HCT116 (cell line): ENCODE measurements at regions not wholly inside any gene's neighbourhood (a gene's known extent, or its start where the extent isn't known, plus 50 kb on each side); places are given as distances from the start of the nearest gene placed in this dataset.

Experiments used
- ATAC-seq: fragments of 200-7000 bp; cut with Tn5 transposase; 2 replicates; pipeline ENCODE4 v1.9.1; 2020; ENCODE audit warnings: mild to moderate bottlenecking, moderate library complexity
- BruUV-seq: library from RNA; stranded (reverse); fragments of 400-500 nt; replicated peaks from 2 replicates; lab custom pipeline; 2021; lab: Mats Ljungman, UMichigan
- CTCF ChIA-PET: fragments of 300-600 bp; sonication (Branson Sonifier 250); formaldehyde crosslinking; loops from one replicate; lab custom pipeline; 2021; ENCODE audit warnings: antibody characterized with exemption; lab: Charles Lee
- POLR2A ChIA-PET: fragments of 300-600, 350-600 bp; sonication (Branson Sonifier 250); formaldehyde crosslinking; loops from one replicate; lab custom pipeline; 2021; ENCODE audit warnings: antibody characterized with exemption; lab: Charles Lee
- RAD21 ChIA-PET, 2 experiments: fragments of 300-600 bp; sonication (Branson Sonifier 250); formaldehyde crosslinking; loops; one replicate each; lab custom pipeline; 2023; ENCODE audit warnings: low total read pairs in 2 of 2; ENCODE audit not compliant: uncharacterized antibody in 2 of 2, unreplicated experiment in 2 of 2, low non-redundant PET in 1 of 2; lab: Charles Lee
- DNase-seq: peaks from one replicate; pipeline ENCODE4 v3.0.0-alpha.2; 2010; ENCODE audit warnings: low read depth, low spot score
- H2AFZ ChIP-seq: fragments of 200-600 bp; shearing (Covaris generic), sonication (generic); 2 replicates; pipeline ENCODE4 v1.6.1; 2017; ENCODE audit warnings: low read depth, mixed run types, mixed read lengths, antibody characterized with exemption, low read length; ENCODE audit not compliant: poor library complexity, severe bottlenecking
- H3K27ac ChIP-seq: 2 replicates; pipeline ENCODE4 v1.5.1; 2012; ENCODE audit warnings: low read depth, low read length
- H3K27me3 ChIP-seq: fragments of 200-600 bp; sonication (generic); 2 replicates; pipeline ENCODE4 v1.6.1; 2016; ENCODE audit warnings: mixed run types, low read length, mixed read lengths; ENCODE audit not compliant: insufficient read depth
- H3K36me3 ChIP-seq, 2 experiments: fragments of 200-500 bp in 1 of 2; fragments of 200-600 bp in 1 of 2; sonication (Bioruptor generic) in 1 of 2; sonication (generic) in 1 of 2; 2 replicates each; pipeline versions ENCODE4 v1.5.1 to v1.6.1; 2014 to 2016; ENCODE audit warnings: low read length in 2 of 2, inconsistent platforms in 1 of 2, mixed read lengths in 1 of 2, mixed run types in 1 of 2; ENCODE audit not compliant: insufficient read depth in 2 of 2, control insufficient read depth in 1 of 2
- H3K4me1 ChIP-seq, 2 experiments: fragments of 200-600 bp in 1 of 2; sonication (generic) in 1 of 2; 2 replicates each; pipeline versions ENCODE4 v1.5.1 to v1.6.1; 2012 to 2017; ENCODE audit warnings: low read length in 2 of 2, inconsistent platforms in 1 of 2, mild to moderate bottlenecking in 1 of 2, mixed read lengths in 1 of 2, mixed run types in 1 of 2, moderate library complexity in 1 of 2; ENCODE audit not compliant: insufficient read depth in 2 of 2, control insufficient read depth in 1 of 2
- H3K4me2 ChIP-seq: fragments of 200-600 bp; sonication (generic); 2 replicates; pipeline ENCODE4 v1.6.1; 2017; ENCODE audit warnings: mixed run types, low read length, mixed read lengths
- H3K4me3 ChIP-seq, 2 experiments: fragments of 200-600 bp in 1 of 2; sonication (generic) in 1 of 2; replicated peaks in 1 of 2; 2 replicates each; pipeline ENCODE4 v1.5.1; 2011 to 2016; ENCODE audit warnings: low read length in 2 of 2, control low read depth in 1 of 2, low read depth in 1 of 2, mild to moderate bottlenecking in 1 of 2, mixed read lengths in 1 of 2, mixed run types in 1 of 2
- H3K79me2 ChIP-seq: fragments of 200-600 bp; sonication (generic); 2 replicates; pipeline ENCODE4 v1.6.1; 2017; ENCODE audit warnings: mild to moderate bottlenecking, mixed run types, low read length, moderate library complexity, mixed read lengths; ENCODE audit not compliant: insufficient read depth
- H3K9ac ChIP-seq: fragments of 200-600 bp; sonication (generic); 2 replicates; pipeline ENCODE4 v1.6.1; 2016; ENCODE audit warnings: low read length, mixed read lengths
- H3K9me2 ChIP-seq: fragments of 200-600 bp; sonication (generic), shearing (Covaris generic); 2 replicates; pipeline ENCODE4 v1.6.1; 2017; ENCODE audit warnings: mixed run types, mild to moderate bottlenecking, moderate library complexity; ENCODE audit not compliant: insufficient read depth
- H3K9me3 ChIP-seq, 2 experiments: fragments of 200-500 bp in 1 of 2; fragments of 200-600 bp in 1 of 2; sonication (Bioruptor generic) in 1 of 2; sonication (generic) in 1 of 2; 2 replicates each; pipeline ENCODE4 v1.6.1; 2014 to 2017; ENCODE audit warnings: low read length in 2 of 2, mixed read lengths in 2 of 2, inconsistent platforms in 1 of 2, low read depth in 1 of 2, mild to moderate bottlenecking in 1 of 2, mixed run types in 1 of 2, moderate library complexity in 1 of 2; ENCODE audit not compliant: control insufficient read depth in 1 of 2, insufficient read depth in 1 of 2
- H4K20me1 ChIP-seq: fragments of 200-600 bp; sonication (generic), shearing (Covaris generic); 2 replicates; pipeline ENCODE4 v1.6.1; 2017; ENCODE audit warnings: mixed run types, mild to moderate bottlenecking, moderate library complexity; ENCODE audit not compliant: insufficient read depth
- ATF3 ChIP-seq: IDR thresholded peaks from 2 replicates; pipeline ENCODE4 v1.6.1; 2012
- CBX3 ChIP-seq: IDR thresholded peaks from 2 replicates; pipeline ENCODE4 v1.6.1; 2012; ENCODE audit warnings: low read depth
- CEBPB ChIP-seq: IDR thresholded peaks from 2 replicates; pipeline ENCODE4 v1.6.1; 2012; ENCODE audit warnings: low read depth
- CTCF ChIP-seq, 3 experiments: fragments of 200-600 bp in 1 of 3; sonication (generic) in 1 of 3; IDR thresholded peaks in 2 of 3; conservative IDR thresholded peaks in 1 of 3; 2 replicates each; pipeline ENCODE4 v1.5.1; 2012 to 2017; ENCODE audit warnings: low read depth in 2 of 3, low read length in 2 of 3, antibody characterized with exemption in 1 of 3, borderline replicate concordance in 1 of 3, control low read depth in 1 of 3, mild to moderate bottlenecking in 1 of 3, mixed read lengths in 1 of 3, mixed run types in 1 of 3, moderate library complexity in 1 of 3; ENCODE audit not compliant: insufficient read depth in 1 of 3
- EGR1 ChIP-seq: IDR thresholded peaks from 2 replicates; pipeline ENCODE4 v1.6.1; 2012; ENCODE audit warnings: low read depth
- ELF1 ChIP-seq: IDR thresholded peaks from 2 replicates; pipeline ENCODE4 v1.6.1; 2012; ENCODE audit warnings: low read depth, borderline replicate concordance
- EZH2phosphoT487 ChIP-seq: fragments of 200-600 bp; IDR thresholded peaks from 2 replicates; pipeline ENCODE4 v1.6.1; 2018; ENCODE audit warnings: antibody characterized with exemption, borderline replicate concordance
- JUND ChIP-seq: IDR thresholded peaks from 2 replicates; pipeline ENCODE4 v1.6.1; 2012
- MAX ChIP-seq: IDR thresholded peaks from 2 replicates; pipeline ENCODE4 v1.6.1; 2012
- RAD21 ChIP-seq: IDR thresholded peaks from 2 replicates; pipeline ENCODE4 v1.6.1; 2012; ENCODE audit warnings: low read depth, mild to moderate bottlenecking
- SIN3A ChIP-seq: IDR thresholded peaks from 2 replicates; pipeline ENCODE4 v1.6.1; 2012; ENCODE audit warnings: low read depth
- SRF ChIP-seq: IDR thresholded peaks from 2 replicates; pipeline ENCODE4 v1.6.1; 2012; ENCODE audit warnings: low read depth
- TCF7L2 ChIP-seq: IDR thresholded peaks from 2 replicates; pipeline ENCODE4 v1.7.0; 2011; ENCODE audit warnings: borderline replicate concordance, inconsistent platforms; ENCODE audit not compliant: insufficient read depth, insufficient read length; ENCODE audit errors: extremely low read depth
- YY1 ChIP-seq: IDR thresholded peaks from 2 replicates; pipeline ENCODE4 v1.6.1; 2011; ENCODE audit warnings: low read length, low read depth, moderate library complexity, mild to moderate bottlenecking; ENCODE audit not compliant: insufficient replicate concordance; ENCODE audit errors: extremely low read depth
- ZFX ChIP-seq: fragments of 450-650 bp; IDR thresholded peaks from 2 replicates; pipeline ENCODE4 v1.6.1; 2017
- ZNF274 ChIP-seq: fragments of 200-500 bp; sonication (Bioruptor generic); IDR thresholded peaks from 2 replicates; pipeline ENCODE4 v1.6.1; 2014; ENCODE audit warnings: mild to moderate bottlenecking, low read depth, low read length, inconsistent platforms
- intact Hi-C: fragments of 100-400 bp; cut with micrococcal nuclease; formaldehyde crosslinking; loops from 2 replicates; pipeline ENCODE4 v1.10.0; 2022

GRCh38 chr10:131573707-131574106 lies 262.2 kb upstream of the TCERG1L start:
- Histone ChIP-seq H3K4me3 (no peak overlapping the region), H3K4me2 (no peak overlapping the region), H3K4me1 (no peaks in the 10 kb centered on the region), H3K9me3 (no peaks in the 10 kb centered on the region), H3K27me3 (no peaks in the 10 kb centered on the region; the same call in 1 of the 2 replicates), H3K9me2 (no peaks in the 10 kb centered on the region), H4K20me1 (no peaks in the 10 kb centered on the region), H3K36me3 (no peaks in the 10 kb centered on the region), H3K79me2 (no peaks in the 10 kb centered on the region)
- POLR2A ChIA-PET, result no interaction called here
- RAD21 ChIA-PET, result no interaction called here
- intact Hi-C loops, result no loop called here
- CTCF ChIA-PET, result no interaction called here
- no peak for ATAC-seq
- DNase-seq, result no peak
- no TSS peak for BruUV-seq
- TF ChIP-seq ZFX (no peak), SIN3A (no peak), JUND (no peak), YY1 (no peak), ZNF274 (no peak), MAX (no peak), CBX3 (no peak), RAD21 (no peak)
- TF ChIP-seq, all 23 proteins: peak for 0
- H3K9ac ChIP-seq, result no peak overlapping the region
- H3K27ac ChIP-seq, result no peak overlapping the region
- H2AFZ ChIP-seq, result no peak overlapping the region

- ATAC-seq, result no peak
- BruUV-seq, result no TSS peak
- no peak overlapping the region for H3K4me3 ChIP-seq
- H3K4me1 ChIP-seq, result no peaks in the 10 kb centered on the region
- intact Hi-C loops, result no loop called here
- no peak overlapping the region for H3K9ac ChIP-seq
- H3K79me2 ChIP-seq, result no peaks in the 10 kb centered on the region
- H3K27ac ChIP-seq, result no peak overlapping the region
- H4K20me1 ChIP-seq, result no peaks in the 10 kb centered on the region
- CTCF ChIA-PET, result no interaction called here
- TF ChIP-seq EZH2phosphoT487, result no peak
- no peak for TF ChIP-seq ATF3
- TF ChIP-seq ZFX, result no peak
- TF ChIP-seq SRF, result no peak
- no peak for TF ChIP-seq JUND
- no peak for TF ChIP-seq CTCF (IDR thresholded peaks at IDR 0.05 in 2 of 3, conservative IDR thresholded peaks at IDR 0.05 in 1 of 3; ENCODE audit: borderline replicate concordance in 1 of 3, insufficient read depth in 1 of 3, low read depth in 2 of 3, low read length in 2 of 3)
- no peak for TF ChIP-seq CBX3
- no peak for TF ChIP-seq ELF1
- TF ChIP-seq EGR1, result no peak
- TF ChIP-seq RAD21, result no peak
- no peak for TF ChIP-seq MAX
- no peak for TF ChIP-seq TCF7L2
- TF ChIP-seq CEBPB, result no peak
- TF ChIP-seq, all 23 proteins: peak for 0
- ChIA-PET RAD21 (no interaction called here), POLR2A (no interaction called here)
- no peak overlapping the region for H2AFZ ChIP-seq
- H3K9me2 ChIP-seq, result no peaks in the 10 kb centered on the region
- no peaks in the 10 kb centered on the region; the same call in 1 of the 2 replicates for H3K27me3 ChIP-seq
- no peak for DNase-seq
- H3K36me3 ChIP-seq, result no peaks in the 10 kb centered on the region
- H3K9me3 ChIP-seq, result no peaks in the 10 kb centered on the region
- no peak overlapping the region for H3K4me2 ChIP-seq
Observed at GRCh38 chr10:131574363-131574706, 262.8 kb upstream of the TCERG1L start.
